Bronchial epithelial cell (primary cell): ENCODE measurements at regions not wholly inside any gene's neighbourhood (a gene's known extent, or its start where the extent isn't known, plus 50 kb on each side); places are given as distances from the start of the nearest gene placed in this dataset.
"Not testable (repeated sequence)": the region's sequence is repeated elsewhere in the genome, so short reads cannot be mapped to it uniquely, and the experiment has no call there.

Experiments
- DNase-seq: peaks from one replicate; pipeline ENCODE4 v3.0.0-alpha.2; 2010; ENCODE audit warnings: low read depth
- FAIRE-seq: peaks from 2 replicates; lab custom pipeline; 2011; peaks lifted over from hg19 to GRCh38; lab: Jason Lieb, UNC
- H3K27me3 ChIP-seq: 2 replicates; pipeline ENCODE4 v1.5.1; 2011; ENCODE audit warnings: low read length; ENCODE audit not compliant: control insufficient read depth, insufficient read depth
- H3K36me3 ChIP-seq: 2 replicates; pipeline ENCODE4 v1.5.1; 2011; ENCODE audit warnings: low read length; ENCODE audit not compliant: control insufficient read depth, insufficient read depth
- H3K4me3 ChIP-seq: 2 replicates; pipeline ENCODE4 v1.5.1; 2011; ENCODE audit warnings: mild to moderate bottlenecking, low read depth, low read length, control low read depth
- TF ChIP-seq, protein P1 (sequence below): IDR thresholded peaks from 2 replicates; pipeline ENCODE4 v1.5.1; 2011; ENCODE audit warnings: mild to moderate bottlenecking, moderate library complexity, low read length, control low read depth, inconsistent platforms; ENCODE audit not compliant: insufficient read depth, severe bottlenecking

GRCh38 chr1:188778578-188778977 lies 1699.1 kb downstream of the BRINP3 start:
- TF ChIP-seq, protein P1, sequence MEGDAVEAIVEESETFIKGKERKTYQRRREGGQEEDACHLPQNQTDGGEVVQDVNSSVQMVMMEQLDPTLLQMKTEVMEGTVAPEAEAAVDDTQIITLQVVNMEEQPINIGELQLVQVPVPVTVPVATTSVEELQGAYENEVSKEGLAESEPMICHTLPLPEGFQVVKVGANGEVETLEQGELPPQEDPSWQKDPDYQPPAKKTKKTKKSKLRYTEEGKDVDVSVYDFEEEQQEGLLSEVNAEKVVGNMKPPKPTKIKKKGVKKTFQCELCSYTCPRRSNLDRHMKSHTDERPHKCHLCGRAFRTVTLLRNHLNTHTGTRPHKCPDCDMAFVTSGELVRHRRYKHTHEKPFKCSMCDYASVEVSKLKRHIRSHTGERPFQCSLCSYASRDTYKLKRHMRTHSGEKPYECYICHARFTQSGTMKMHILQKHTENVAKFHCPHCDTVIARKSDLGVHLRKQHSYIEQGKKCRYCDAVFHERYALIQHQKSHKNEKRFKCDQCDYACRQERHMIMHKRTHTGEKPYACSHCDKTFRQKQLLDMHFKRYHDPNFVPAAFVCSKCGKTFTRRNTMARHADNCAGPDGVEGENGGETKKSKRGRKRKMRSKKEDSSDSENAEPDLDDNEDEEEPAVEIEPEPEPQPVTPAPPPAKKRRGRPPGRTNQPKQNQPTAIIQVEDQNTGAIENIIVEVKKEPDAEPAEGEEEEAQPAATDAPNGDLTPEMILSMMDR = no peak
- no peak overlapping the region for H3K4me3 ChIP-seq
- no peaks in the 10 kb centered on the region for H3K36me3 ChIP-seq
- H3K27me3 ChIP-seq = no peaks in the 10 kb centered on the region
- no peak for FAIRE-seq
- DNase-seq = no peak

DNA sequence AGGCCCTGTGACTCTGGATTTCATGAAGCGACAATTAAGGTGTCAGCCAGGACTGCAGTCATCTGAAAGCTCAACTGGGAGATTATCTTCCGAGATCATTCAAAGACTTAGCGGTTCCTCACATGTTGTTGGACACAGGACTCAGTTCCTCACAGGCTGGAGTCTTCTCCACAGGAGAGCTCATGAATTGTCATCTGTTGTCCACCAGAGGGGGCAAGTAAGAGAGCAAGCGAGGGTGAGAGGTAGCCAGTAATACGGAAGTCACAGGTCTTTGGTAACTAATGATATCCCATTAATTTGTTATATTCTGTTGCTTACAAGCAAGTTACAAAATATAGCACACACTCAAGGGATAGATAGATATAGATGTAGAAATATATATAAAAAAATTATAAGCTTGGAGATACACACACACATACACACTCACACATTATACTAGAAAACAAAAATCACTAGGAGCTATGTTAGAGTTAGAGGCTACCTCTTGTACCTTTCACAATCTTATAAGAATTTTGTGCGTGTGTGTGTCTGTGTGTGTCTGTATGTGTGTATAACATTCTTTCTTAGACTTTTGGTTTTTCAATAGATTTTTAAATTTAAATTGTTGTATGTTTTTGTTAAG lies 1695.3 kb downstream of the BRINP3 start:
- DNase-seq = peak; percentile 47
- Histone ChIP-seq H3K36me3 (no peaks in the 10 kb centered on the region), H3K4me3 (no peak overlapping the region), H3K27me3 (no peaks in the 10 kb centered on the region)
- FAIRE-seq = no peak
- TF ChIP-seq, protein P1 = peak; percentile 61

DNA sequence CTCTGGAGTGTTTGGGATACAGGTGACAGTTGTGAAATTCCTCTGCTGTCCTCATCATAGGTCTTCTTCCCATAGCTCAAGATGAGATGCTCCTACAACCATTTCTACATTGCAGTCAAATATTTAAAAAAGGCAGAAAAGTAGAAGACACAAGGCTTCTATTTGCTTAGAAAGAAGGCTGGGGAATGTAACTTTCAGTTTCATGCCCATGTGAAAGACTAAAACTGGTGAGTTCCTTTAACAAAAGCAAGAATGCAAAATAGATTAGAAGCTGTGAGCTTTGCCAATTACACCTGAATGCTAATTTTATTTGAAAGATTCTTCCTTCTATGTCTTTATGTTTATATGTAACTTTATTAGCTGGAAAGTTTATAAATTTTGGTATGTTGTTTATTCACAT lies 1682.7 kb downstream of the BRINP3 start:
- Histone ChIP-seq H3K36me3 (no peaks in the 10 kb centered on the region), H3K27me3 (no peaks in the 10 kb centered on the region), H3K4me3 (no peak overlapping the region)
- TF ChIP-seq, protein P1 = no peak
- FAIRE-seq (no peak), DNase-seq (no peak)

GRCh38 chr1:188812153-188812552 lies 1665.5 kb downstream of the BRINP3 start:
- FAIRE-seq, H3K36me3 ChIP-seq, DNase-seq, H3K27me3 ChIP-seq, H3K4me3 ChIP-seq: not testable (repeated sequence)

DNA sequence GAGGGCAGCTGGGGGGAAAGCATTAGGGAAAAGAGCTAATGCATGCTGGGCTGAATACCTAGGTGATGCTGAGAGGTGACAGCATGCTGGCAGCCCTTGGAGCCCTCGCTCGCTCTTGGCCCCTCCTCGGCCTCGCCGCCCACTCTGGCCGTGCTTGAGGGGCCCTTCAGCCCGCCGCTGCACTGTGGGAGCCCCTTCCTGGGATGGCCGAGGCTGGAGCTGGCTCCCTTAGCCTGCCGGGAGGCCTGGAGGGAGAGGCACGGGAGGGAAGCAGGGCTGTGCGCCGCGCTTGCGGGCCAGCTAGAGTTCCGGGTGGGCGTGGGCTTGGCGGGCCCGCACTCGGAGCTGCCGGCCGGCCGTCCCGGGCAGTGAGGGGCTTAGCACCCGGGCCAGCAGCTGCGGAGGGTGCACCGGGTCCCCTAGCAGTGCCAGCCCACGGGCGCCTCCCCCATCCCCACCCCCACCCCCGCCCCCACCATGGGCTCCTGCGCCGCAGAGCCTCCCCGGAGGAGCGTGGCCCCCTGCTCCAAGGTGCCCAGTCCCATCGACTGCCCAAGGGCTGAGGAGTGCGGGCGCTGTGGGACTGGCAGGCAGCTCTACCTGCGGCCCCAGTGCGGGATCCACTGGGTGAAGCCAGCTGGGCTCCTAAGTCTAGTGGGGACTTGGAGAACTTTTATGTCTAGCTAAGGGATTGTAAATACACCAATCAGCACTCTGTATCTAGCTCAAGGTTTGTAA lies 1664.7 kb downstream of the BRINP3 start:
- not testable (repeated sequence) for H3K27me3 ChIP-seq, H3K36me3 ChIP-seq, H3K4me3 ChIP-seq, FAIRE-seq, DNase-seq

DNA sequence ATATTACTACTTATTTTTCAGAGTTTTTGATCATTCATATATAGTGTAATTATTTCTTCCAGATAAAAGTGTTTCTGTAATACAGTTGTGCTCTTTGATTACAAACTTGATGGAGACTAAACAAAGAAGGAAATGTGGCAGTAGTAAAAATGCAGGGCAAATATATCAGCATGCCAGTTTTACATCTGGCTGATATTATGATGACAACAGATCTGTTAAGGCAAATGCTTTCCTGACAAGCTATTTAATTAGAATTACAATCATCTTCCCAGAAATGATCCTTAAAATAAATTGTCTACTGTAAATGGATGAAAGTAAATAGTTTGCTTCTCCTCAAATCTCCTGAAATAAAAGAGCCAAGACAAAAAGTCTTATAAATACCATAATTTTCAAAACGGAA lies 1659.8 kb downstream of the BRINP3 start:
- H3K27me3 ChIP-seq = no peaks in the 10 kb centered on the region
- no peak overlapping the region for H3K4me3 ChIP-seq
- no peaks in the 10 kb centered on the region for H3K36me3 ChIP-seq
- DNase-seq (no peak), FAIRE-seq (no peak)
- TF ChIP-seq, protein P1 = no peak
